Keratinocyte (primary cell): ENCODE measurements at regions not wholly inside any gene's neighbourhood (a gene's known extent, or its start where the extent isn't known, plus 50 kb on each side); places are given as distances from the start of the nearest gene placed in this dataset.

Experiments used
- EZH2 ChIP-seq: IDR thresholded peaks from one replicate; pipeline ENCODE4 v1.6.1; 2012; ENCODE audit warnings: inconsistent platforms, mild to moderate bottlenecking, low read length, moderate library complexity
- TF ChIP-seq, protein P1 (sequence below), 3 experiments: IDR thresholded peaks in 1 of 3; conservative IDR thresholded peaks in 1 of 3; optimal IDR thresholded peaks in 1 of 3; 2 replicates in 2 of 3; 3 replicates in 1 of 3; pipeline versions ENCODE3 to v1.5.1; 2011; ENCODE audit warnings: low read length in 3 of 3, mild to moderate bottlenecking in 3 of 3, moderate library complexity in 2 of 3, control low read depth in 1 of 3, inconsistent platforms in 1 of 3; ENCODE audit not compliant: insufficient read depth in 2 of 3; ENCODE audit errors: extremely low read depth in 1 of 3

DNA sequence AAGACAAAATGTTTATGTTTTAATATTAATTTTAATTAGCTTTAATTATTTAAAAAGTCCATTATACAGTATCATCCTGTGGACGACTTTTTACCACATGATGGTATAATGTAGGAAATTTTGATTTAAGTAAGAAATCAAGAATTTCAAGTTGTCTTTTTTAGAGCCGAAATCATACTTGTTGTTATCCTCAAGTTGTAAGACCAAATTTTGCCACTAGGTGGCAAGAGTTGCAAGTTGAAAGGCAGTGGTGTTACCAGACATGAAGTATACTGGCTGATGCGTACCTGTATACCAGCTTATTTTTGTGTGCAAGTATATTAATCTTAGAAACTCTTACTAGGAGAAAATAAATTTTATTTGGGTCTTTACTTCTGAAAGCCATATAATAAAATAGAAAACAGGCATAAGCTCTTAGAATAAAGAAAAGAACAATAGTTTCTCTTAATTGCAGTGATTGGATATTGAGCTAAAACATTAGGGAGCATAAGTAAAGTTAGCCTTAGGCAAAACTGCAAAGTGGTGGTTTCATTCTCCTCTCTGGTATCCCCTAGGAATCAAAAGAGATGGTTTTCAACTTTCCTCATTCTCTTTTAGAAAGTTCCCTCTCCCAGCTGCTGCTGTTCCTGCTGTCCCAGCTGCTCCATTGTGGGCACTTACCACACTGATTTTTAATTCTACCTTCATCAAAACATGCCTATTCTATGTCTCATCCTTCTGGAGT is 118.0 kb upstream of the WDFY3 start:
- TF ChIP-seq, protein P1, sequence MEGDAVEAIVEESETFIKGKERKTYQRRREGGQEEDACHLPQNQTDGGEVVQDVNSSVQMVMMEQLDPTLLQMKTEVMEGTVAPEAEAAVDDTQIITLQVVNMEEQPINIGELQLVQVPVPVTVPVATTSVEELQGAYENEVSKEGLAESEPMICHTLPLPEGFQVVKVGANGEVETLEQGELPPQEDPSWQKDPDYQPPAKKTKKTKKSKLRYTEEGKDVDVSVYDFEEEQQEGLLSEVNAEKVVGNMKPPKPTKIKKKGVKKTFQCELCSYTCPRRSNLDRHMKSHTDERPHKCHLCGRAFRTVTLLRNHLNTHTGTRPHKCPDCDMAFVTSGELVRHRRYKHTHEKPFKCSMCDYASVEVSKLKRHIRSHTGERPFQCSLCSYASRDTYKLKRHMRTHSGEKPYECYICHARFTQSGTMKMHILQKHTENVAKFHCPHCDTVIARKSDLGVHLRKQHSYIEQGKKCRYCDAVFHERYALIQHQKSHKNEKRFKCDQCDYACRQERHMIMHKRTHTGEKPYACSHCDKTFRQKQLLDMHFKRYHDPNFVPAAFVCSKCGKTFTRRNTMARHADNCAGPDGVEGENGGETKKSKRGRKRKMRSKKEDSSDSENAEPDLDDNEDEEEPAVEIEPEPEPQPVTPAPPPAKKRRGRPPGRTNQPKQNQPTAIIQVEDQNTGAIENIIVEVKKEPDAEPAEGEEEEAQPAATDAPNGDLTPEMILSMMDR (optimal IDR thresholded peaks at IDR 0.05 in 1 of 3, IDR thresholded peaks at IDR 0.05 in 1 of 3, conservative IDR thresholded peaks at IDR 0.05 in 1 of 3; ENCODE audit: extremely low read depth in 1 of 3, insufficient read depth in 2 of 3, low read length in 3 of 3): peak; percentile 58 to 63 (median 60)
- no peak for TF ChIP-seq EZH2
